PC-3 (cell line): ENCODE measurements at regions not wholly inside any gene's neighbourhood (a gene's known extent, or its start where the extent isn't known, plus 50 kb on each side); places are given as distances from the start of the nearest gene placed in this dataset.

ENCODE experiments used
- ATAC-seq: fragments of 200-7000 bp; cut with Tn5 transposase; 2 replicates; pipeline ENCODE4 v1.9.1; 2020; ENCODE audit warnings: mild to moderate bottlenecking, moderate library complexity
- BruUV-seq: library from RNA; stranded (reverse); fragments of 400-500 nt; replicated peaks from 2 replicates; lab custom pipeline; 2021; lab: Mats Ljungman, UMichigan
- CTCF ChIA-PET: fragments of 300-600 bp; sonication (Branson Sonifier 250); formaldehyde crosslinking; loops from one replicate; lab custom pipeline; 2022; ENCODE audit warnings: antibody characterized with exemption; lab: Charles Lee
- POLR2A ChIA-PET: fragments of 300-600 bp; sonication (Branson Sonifier 250); formaldehyde crosslinking; loops from one replicate; lab custom pipeline; 2022; ENCODE audit warnings: antibody characterized with exemption; ENCODE audit not compliant: unreplicated experiment; lab: Charles Lee
- DNase-seq: peaks from one replicate; pipeline ENCODE4 v3.0.0-alpha.2; 2015
- H2AFZ ChIP-seq: fragments of 300-600 bp; sonication (generic); 2 replicates; pipeline ENCODE4 v1.6.0; 2016; ENCODE audit warnings: antibody characterized with exemption, low read length
- H3F3A ChIP-seq: fragments of 300-600 bp; sonication (generic); one replicate; pipeline ENCODE4 v1.6.0; 2017; ENCODE audit warnings: antibody characterized with exemption, low read length, control low read depth, mild to moderate bottlenecking; ENCODE audit not compliant: unreplicated experiment
- H3K27ac ChIP-seq: fragments of 300-600 bp; sonication (generic); 2 replicates; pipeline ENCODE4 v1.5.1; 2016; ENCODE audit warnings: mild to moderate bottlenecking, low read length
- H3K27me3 ChIP-seq: fragments of 300-600 bp; sonication (generic); 2 replicates; pipeline ENCODE4 v1.6.1; 2016; ENCODE audit warnings: low read length, mixed read lengths
- H3K36me3 ChIP-seq: fragments of 300-600 bp; sonication (generic); 2 replicates; pipeline ENCODE4 v1.6.1; 2016; ENCODE audit warnings: low read depth, mixed run types, low read length, mixed read lengths
- H3K4me1 ChIP-seq: fragments of 300-600 bp; sonication (generic); 2 replicates; pipeline ENCODE4 v1.5.1; 2016; ENCODE audit warnings: low read length; ENCODE audit not compliant: insufficient read depth
- H3K4me2 ChIP-seq: fragments of 300-600 bp; sonication (generic); 2 replicates; pipeline ENCODE4 v1.6.0; 2016; ENCODE audit warnings: low read length
- H3K4me3 ChIP-seq: fragments of 300-600 bp; sonication (generic); 2 replicates; pipeline ENCODE4 v1.5.1; 2016; ENCODE audit warnings: mild to moderate bottlenecking, low read length, mixed read lengths
- H3K79me2 ChIP-seq: fragments of 300-600 bp; sonication (generic); 2 replicates; pipeline ENCODE4 v1.6.1; 2017; ENCODE audit warnings: low read length, mixed read lengths
- H3K9ac ChIP-seq: fragments of 300-600 bp; sonication (generic); 2 replicates; pipeline ENCODE4 v1.6.0; 2016; ENCODE audit warnings: mild to moderate bottlenecking, low read length
- H3K9me2 ChIP-seq: fragments of 300-600 bp; sonication (generic); replicated peaks from 2 replicates; pipeline ENCODE4 v1.6.1; 2016; ENCODE audit warnings: mixed run types, low read length, mixed read lengths
- H3K9me3 ChIP-seq: fragments of 300-600 bp; sonication (generic); 2 replicates; pipeline ENCODE4 v1.6.1; 2016; ENCODE audit warnings: low read length, mixed read lengths
- H4K20me1 ChIP-seq: fragments of 300-600 bp; sonication (generic); 2 replicates; pipeline ENCODE4 v1.6.1; 2016; ENCODE audit warnings: low read length, mixed read lengths
- CTCF ChIP-seq: fragments of 300-600 bp; sonication (generic); conservative IDR thresholded peaks from 2 replicates; pipeline ENCODE4 v1.5.1; 2017; ENCODE audit warnings: antibody characterized with exemption, low read depth, mild to moderate bottlenecking, low read length
- EZH2 ChIP-seq: fragments of 300-600 bp; sonication (generic); IDR thresholded peaks from one replicate; pipeline ENCODE4 v1.6.1; 2017; ENCODE audit warnings: antibody characterized with exemption, mild to moderate bottlenecking, low read length; ENCODE audit not compliant: unreplicated experiment
- EZH2phosphoT487 ChIP-seq: fragments of 300-600 bp; sonication (generic); IDR thresholded peaks from 2 replicates; pipeline ENCODE4 v1.6.1; 2018; ENCODE audit warnings: mild to moderate bottlenecking, antibody characterized with exemption, low read length, borderline replicate concordance
- intact Hi-C: fragments of 100-400 bp; cut with micrococcal nuclease; formaldehyde crosslinking; loops from 2 replicates; pipeline ENCODE4 v1.9.0; 2023

DNA sequence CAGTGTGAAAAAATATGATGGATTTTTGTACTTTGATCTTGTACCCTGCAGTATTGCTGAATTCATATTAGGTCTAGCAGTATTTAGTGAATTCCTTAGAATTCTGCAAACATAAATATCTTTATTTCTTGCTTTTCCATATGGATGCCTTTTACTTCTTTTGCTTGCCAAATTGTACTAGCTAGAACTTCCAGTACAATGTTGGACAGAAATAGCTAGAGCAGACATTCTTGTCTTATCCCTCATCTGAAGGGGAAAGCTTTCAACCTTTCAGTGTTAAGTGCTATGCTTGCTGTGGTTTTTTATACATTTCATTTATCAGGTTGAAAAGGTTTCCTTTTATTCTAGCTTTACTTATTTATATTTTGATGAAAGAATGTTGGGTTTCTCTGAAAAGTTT lies 1321.9 kb upstream of the CHAC2 start:
- H3K9me3 ChIP-seq: no peaks in the 10 kb centered on the region
- TF ChIP-seq EZH2 (no peak), EZH2phosphoT487 (no peak), CTCF (no peak)
- no peak overlapping the region for H3K4me3 ChIP-seq
- no peak overlapping the region for H3K9ac ChIP-seq
- no peak overlapping the region for H3K4me2 ChIP-seq
- ChIA-PET POLR2A (no interaction called here), CTCF (no interaction called here)
- H3F3A ChIP-seq: no peaks in the 10 kb centered on the region
- H3K27ac ChIP-seq: no peak overlapping the region
- H2AFZ ChIP-seq: no peak overlapping the region
- no peak for ATAC-seq
- no peaks in the 10 kb centered on the region for H3K9me2 ChIP-seq
- H3K79me2 ChIP-seq: no peaks in the 10 kb centered on the region
- BruUV-seq: no TSS peak
- no peak for DNase-seq
- H4K20me1 ChIP-seq: no peaks in the 10 kb centered on the region
- intact Hi-C loops: no loop called here
- H3K36me3 ChIP-seq: no peaks in the 10 kb centered on the region
- no peaks in the 10 kb centered on the region for H3K4me1 ChIP-seq
- H3K27me3 ChIP-seq: no peaks in the 10 kb centered on the region

DNA sequence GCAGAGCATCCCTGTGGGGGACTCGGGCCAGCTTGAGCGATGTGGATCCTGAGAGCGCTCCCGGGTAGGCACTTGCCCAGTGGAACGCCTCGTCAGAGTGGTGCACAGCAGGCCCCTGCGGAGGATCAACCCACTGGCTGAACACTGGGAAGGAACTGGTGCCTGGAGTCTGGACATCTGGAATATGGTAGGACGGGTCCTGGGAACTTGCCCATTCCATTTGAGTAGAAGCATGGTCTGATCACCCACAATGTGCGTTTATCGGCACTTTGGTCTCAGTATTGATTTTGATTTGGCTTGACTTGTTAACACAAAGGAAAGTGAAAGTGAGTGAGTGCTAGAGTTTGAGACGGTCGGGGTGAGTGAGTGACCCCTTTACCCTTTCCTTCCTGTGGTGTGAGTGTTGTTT lies 1336.2 kb upstream of the CHAC2 start:
- DNase-seq: no peak
- Histone ChIP-seq H3K9me2 (no peaks in the 10 kb centered on the region), H3K27ac (no peak overlapping the region), H3K79me2 (no peaks in the 10 kb centered on the region), H3K27me3 (no peaks in the 10 kb centered on the region), H3K9ac (no peak overlapping the region), H3K9me3 (no peaks in the 10 kb centered on the region), H4K20me1 (no peaks in the 10 kb centered on the region), H3K4me2 (no peak overlapping the region), H3F3A (no peaks in the 10 kb centered on the region), H3K36me3 (no peaks in the 10 kb centered on the region), H2AFZ (no peak overlapping the region), H3K4me1 (no peaks in the 10 kb centered on the region), H3K4me3 (no peak overlapping the region)
- TF ChIP-seq EZH2phosphoT487: no peak
- TF ChIP-seq CTCF: no peak
- no peak for TF ChIP-seq EZH2
- no TSS peak for BruUV-seq
- ChIA-PET POLR2A (no interaction called here), CTCF (no interaction called here)
- intact Hi-C loops: no loop called here
- ATAC-seq: no peak

GRCh38 chr2:52429740-52430139 lies 1337.9 kb upstream of the CHAC2 start:
- no peaks in the 10 kb centered on the region for H3K79me2 ChIP-seq
- no TSS peak for BruUV-seq
- DNase-seq: no peak
- no peaks in the 10 kb centered on the region for H3K9me2 ChIP-seq
- CTCF ChIA-PET: no interaction called here
- intact Hi-C loops: no loop called here
- H3K27ac ChIP-seq: no peak overlapping the region
- H3K4me1 ChIP-seq: no peaks in the 10 kb centered on the region
- H3K9ac ChIP-seq: no peak overlapping the region
- H3F3A ChIP-seq: no peaks in the 10 kb centered on the region
- POLR2A ChIA-PET: no interaction called here
- no peaks in the 10 kb centered on the region for H3K36me3 ChIP-seq
- no peak overlapping the region for H3K4me3 ChIP-seq
- no peaks in the 10 kb centered on the region for H3K27me3 ChIP-seq
- no peaks in the 10 kb centered on the region for H3K9me3 ChIP-seq
- H2AFZ ChIP-seq: no peak overlapping the region
- no peak overlapping the region for H3K4me2 ChIP-seq
- no peaks in the 10 kb centered on the region for H4K20me1 ChIP-seq
- no peak for TF ChIP-seq EZH2phosphoT487
- TF ChIP-seq CTCF: no peak
- TF ChIP-seq EZH2: no peak
- ATAC-seq: no peak
